Fibroblast of skin of left biceps (primary cell): ENCODE measurements at regions not wholly inside any gene's neighbourhood (a gene's known extent, or its start where the extent isn't known, plus 50 kb on each side); places are given as distances from the start of the nearest gene placed in this dataset.

Experiments
- DNase-seq, 2 experiments: peaks; one replicate each; pipeline ENCODE4 v3.0.0-alpha.2; 2013; ENCODE audit warnings: low read depth in 2 of 2

- DNase-seq, result no peak
Observed at GRCh38 chr3:135310317-135310716, 515.3 kb downstream of the EPHB1 start.

DNA sequence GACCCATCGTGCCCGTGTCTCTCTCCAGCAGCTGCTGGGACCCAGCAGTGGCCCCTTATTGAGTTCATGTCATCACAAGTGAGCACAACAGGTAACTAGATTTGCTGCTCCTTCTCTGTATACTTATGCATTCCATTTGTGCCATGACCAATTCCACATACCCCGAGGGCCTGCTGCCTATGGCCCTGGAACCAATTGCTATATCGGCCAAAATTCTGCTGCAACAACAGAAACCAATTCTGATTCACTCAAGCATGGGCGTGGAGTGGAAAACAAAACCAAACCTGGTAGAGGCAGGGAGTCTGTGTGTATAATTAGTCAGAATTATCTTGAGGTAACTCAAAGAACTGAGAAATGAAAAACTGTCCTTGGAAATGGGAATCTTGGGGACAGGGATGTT lies 516.6 kb downstream of the EPHB1 start:
- no peak for DNase-seq

DNA sequence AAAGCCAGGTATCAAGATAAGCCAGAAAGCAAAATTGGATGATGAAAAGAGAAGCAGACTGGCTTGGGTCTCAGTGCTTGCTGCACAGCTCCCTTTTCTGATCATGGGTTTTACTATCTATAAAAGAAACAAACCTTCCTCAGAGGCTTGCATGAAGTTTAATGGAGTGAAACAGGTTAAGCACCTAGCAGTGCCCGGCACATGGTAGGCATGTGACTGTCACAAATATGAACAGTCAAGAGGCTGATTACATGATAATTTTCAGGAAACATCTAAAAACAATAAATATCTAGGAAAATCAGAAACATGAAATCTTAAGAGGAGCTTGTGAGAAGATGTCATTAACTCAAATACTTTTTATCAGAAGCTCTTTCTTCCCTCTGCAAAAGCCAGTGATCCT lies 519.2 kb downstream of the EPHB1 start:
- no peak for DNase-seq

- no peak for DNase-seq
Observed at GRCh38 chr3:135324301-135324700, 529.2 kb downstream of the EPHB1 start.

GRCh38 chr3:135325096-135325495 lies 530.0 kb downstream of the EPHB1 start:
- DNase-seq, result no peak

DNA sequence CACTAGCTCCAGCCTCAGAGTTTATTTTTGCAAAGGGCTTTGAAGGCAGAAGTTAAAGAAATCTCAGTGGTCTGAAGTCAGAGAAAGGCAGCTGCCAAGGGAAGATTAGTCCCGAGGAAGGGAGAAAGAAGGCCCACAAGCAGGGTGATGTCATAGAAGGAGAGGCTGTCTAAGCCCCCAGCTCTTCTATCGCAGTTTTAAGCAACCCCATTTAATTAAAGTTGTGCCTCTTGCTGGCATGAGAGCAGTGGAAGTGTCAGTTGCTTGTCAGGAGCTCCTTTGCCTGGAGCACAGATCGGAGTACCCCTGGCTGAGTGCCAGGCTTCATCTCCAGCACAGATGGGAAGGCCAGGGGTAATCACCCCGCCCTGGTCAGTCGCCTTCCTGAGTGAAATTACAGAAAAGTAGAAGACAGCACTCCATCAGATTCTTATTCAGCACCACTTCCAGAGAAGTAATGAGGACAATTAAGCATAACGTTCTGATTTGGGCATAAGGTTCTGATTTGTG lies 530.7 kb downstream of the EPHB1 start:
- DNase-seq, result no peak

DNA sequence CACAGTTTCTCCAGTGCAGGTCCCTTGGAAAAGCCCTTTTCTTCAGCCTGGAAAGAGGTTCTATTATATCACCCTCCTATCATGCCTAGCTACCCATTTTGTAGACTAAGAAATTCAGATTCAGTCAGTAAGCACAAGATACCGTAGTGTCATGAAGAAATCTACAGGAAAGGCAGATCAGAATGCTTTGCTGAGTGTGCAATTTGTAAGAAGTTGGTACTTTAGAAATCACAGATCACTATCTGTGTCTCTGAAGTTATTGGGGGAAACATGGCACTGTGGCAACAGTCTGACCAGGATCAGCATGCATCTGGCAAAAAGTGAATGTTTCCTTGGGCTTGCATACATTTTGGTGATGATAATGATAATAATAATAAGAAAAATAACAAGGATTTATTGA lies 531.8 kb downstream of the EPHB1 start:
- DNase-seq, result no peak

- DNase-seq, result no peak
Observed at GRCh38 chr3:135328036-135328435, 533.0 kb downstream of the EPHB1 start.

GRCh38 chr3:135329479-135329878 lies 534.4 kb downstream of the EPHB1 start:
- DNase-seq, result no peak

- no peak for DNase-seq
Observed at GRCh38 chr3:135337192-135337591, 542.1 kb downstream of the EPHB1 start.

DNA sequence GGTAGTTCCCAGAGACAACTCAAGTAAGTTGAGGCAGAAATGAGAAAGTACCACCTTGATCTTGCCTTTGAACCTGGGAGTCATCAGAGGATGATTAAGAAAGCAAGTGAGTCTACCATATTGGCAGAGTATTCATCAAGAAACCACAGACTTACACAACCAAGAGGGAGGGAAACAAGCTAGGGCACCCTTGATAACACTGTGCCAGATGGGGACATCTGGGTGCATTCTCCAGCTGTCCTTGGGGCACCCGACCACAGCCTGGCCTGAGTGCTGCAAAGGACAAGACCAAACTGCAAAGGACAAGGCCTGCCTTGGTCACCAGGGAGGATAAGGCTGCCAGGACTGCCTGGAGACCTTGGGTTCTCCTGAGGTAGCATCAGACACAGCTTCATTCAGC lies 553.6 kb downstream of the EPHB1 start:
- DNase-seq, result no peak

DNA sequence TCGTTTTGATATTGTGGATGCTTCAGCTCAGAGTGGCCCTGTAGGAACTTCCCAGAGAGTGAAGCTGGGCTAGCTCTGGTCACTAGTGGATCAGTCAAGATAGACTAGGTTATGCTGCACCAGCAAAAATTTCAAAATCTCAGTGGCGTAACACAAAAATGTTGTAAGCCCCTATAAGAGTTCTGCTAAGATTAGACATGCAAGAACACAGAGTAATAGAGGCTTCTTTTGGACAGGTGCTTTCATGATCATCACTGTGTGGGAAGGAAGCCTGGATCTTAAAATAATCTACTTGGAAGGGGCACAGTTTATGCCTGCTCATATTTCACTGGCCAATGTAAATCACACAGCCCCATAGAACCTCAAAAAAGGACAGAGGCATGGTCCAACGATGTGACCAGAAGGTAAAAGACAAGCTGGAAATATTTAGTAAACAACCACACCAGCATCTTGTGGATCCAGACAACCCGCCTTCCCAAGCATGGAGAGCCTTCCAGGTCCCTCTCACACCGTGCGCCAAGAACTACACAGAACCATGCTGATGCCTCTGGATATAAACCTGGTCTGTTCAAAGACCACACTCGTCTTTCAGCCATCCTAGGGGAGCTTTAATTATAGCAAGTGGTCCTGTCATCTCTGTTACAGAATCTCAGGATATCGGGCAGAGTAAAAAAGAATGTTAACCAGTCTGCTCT lies 554.3 kb downstream of the EPHB1 start:
- no peak for DNase-seq

DNA sequence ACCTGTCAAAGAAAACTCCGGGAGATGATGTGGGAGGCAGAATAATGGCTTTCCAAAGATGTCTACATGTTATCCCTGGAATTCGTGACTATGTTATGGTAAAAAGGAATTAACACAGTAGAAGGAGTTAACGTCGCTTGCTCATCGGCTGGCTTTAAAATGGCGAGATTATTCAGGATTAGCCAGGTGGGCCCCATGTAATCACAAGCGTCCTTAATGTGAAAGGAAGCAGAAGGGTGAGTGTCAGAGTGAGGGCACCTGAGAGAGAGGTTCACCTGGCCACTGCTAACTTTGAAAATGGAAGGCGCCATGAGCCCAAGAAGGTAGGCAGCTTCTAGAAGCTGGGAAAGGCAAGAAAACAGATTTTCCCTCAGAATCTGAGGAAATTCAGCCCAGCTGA lies 557.2 kb downstream of the EPHB1 start:
- DNase-seq, result no peak

DNA sequence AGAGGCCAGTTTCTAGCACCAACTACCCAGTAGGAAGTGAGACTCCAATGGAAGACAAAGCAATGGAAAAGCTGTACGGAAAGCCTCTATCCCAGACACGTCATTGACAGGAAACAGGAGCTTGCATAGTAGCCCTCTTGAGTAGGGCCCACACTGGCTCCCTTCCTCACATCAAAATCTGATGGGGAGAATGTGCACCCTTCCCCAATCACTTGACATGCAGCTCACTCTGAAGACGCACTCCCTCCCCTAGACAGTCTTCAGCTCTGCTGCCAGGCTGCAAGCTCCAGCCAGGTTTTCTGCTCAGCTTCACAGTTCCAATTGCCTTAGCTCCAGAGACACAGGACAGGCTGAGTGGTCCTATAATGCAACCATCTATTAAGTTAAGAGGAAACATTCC lies 567.8 kb downstream of the EPHB1 start:
- DNase-seq, result no peak

DNA sequence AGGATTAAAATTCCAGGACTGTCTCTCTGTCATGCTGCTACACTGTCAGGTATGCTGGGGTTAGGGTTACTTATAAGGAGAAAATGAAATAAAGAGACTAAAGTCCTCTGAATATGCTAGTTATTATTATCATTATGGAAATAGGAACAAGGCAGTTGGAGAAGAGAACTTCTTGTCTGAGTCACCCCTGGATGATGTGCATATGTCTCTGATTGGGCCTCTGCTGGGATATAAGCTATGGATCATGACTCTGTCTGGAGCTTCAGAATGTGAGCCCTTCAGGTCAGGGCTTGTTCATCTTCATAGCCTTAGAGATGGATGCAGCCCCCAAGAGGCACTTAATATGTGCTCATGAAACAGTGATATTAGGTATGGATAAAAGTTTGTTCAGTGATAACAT lies 569.6 kb downstream of the EPHB1 start:
- no peak for DNase-seq

DNA sequence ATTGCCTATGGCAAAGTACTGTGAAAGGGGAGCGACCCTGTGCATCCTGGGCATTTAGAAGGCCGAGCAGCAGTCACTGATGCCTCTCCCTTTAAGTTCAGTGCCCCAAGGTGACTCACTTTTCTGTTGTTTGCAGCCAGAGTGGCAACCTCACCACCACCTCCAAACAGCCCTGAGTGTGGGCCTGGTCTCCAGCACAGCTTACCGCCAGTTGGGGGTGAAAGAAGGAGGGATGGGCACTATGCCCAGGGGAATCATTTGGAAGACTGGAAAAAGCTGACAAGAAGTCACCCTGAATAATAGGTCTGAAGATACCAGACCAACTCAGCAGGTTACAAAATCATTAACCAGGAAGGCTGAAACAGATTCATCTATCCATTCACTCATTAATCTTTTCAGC lies 571.8 kb downstream of the EPHB1 start:
- DNase-seq, result no peak

DNA sequence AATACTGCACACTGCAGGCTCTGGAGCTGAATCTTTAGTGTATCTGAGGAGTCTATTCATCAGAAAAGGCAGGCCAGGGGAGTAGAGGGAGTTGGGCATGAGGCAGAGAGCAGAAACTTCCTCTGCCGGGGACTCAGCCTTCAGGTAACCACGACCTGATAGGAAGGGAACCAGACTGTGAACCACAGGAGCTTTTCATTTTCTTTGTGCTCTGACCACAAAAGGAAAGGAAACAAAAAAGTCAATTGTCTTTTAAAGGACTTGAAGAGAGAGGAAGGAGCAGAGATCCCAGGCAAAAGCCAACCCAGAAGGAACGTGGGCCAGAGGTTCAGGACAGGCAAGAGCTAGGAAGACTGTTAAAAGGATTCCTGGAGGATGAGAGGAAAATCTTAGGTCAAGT lies 573.3 kb downstream of the EPHB1 start:
- DNase-seq, result no peak

DNA sequence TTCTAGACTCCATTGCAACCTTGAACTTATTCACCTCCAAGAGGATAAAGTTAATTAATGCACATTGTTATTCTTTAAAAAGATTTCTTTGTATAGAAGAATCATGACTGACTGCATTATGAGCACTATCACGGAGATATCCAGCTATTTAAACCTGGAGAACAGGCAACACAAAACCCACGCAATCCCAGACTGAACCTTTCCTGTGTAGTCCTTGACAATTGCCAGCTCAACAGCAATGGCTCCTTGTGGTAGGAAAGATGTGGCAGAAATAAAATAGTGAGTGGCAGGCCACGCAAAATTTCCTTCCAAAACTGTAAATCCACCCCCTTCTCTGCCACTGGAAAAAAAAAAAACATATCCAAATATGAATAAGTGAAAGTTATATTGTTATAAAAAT lies 573.7 kb downstream of the EPHB1 start:
- DNase-seq, result no peak

DNA sequence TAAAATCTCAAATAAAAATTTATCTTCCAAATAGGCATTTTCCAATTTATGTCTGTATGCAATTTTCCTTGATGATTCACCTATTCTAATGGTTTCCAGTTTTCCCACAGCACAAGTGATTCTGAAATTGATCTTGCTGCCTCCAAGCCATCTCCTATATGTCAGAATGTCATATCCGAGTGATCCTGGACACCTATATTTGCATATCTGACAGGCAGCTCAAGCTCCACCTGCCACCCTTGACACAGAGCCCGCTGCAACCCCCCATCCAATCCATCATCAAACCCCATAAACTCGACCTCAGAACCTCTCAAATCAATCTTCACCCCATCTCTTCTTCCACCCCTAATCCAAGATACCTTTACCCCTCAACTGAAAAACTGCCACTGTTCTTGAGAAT lies 579.5 kb downstream of the EPHB1 start:
- no peak for DNase-seq

DNA sequence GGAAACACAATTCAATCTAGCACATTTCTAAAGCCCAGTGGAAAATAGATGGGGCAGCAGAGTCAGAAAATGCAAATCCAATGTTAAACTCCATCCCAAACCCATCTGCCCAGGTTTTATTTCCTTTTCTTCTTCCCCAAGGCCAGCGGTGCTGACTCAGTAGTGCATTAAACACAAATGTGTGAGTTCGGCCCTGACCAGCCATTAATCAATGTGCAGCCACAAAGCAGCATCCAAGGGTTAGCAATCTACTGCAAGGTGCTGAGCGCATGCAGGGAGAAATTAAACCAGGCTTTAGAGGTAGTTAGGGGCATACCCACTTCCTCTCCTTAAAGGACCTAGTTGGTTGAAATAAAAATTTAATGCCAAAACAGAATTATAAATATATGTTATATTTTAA lies 583.3 kb upstream of the PPP2R3A start:
- no peak for DNase-seq

DNA sequence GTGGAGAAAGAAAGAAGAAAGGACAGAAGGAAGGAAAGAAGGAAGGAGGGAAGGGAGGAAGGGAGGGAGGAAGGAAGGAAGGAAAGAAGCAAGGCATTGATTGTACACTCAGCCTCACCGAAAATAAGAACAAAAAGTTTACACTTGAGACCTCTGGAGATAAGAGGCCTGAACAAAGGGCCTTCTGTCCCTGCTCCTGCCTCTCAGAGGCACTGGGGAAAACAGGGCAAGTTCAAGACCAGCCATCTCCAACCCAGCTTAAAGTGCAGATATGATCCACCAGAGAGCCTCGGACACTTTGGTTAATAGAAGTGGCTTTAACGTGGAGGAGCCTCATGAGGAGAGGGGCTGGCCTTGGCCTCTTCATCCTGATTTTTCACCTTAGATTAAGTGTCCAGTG lies 582.9 kb upstream of the PPP2R3A start:
- no peak for DNase-seq

GRCh38 chr3:135383301-135383700 lies 582.2 kb upstream of the PPP2R3A start:
- no peak for DNase-seq

GRCh38 chr3:135392151-135392550 lies 573.4 kb upstream of the PPP2R3A start:
- DNase-seq, result no peak

DNA sequence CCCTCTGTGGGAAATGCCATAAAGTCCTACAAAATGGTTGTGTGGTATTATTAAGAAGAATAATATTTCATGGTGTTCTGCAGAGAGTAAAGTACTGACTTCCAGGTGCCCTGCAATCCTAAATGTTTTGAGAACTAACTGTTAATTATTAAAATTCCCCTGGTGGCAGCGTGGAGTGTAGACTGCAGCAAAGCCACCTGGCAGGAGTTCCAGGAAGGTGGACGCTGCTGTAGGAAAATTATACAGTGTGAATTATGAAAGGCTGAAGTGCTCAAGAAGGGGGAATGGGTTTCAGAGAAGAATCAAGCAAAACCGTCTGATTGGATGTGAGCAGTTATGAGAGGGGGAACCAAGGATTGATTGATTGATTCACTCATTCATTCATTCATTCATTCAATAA lies 572.4 kb upstream of the PPP2R3A start:
- no peak for DNase-seq
